ENCODE measurements at regions not wholly inside any gene's neighbourhood (a gene's known extent, or its start where the extent isn't known, plus 50 kb on each side); places are given as distances from the start of the nearest gene placed in this dataset.

GRCh38 chr3:66561367-66561766 lies 60.5 kb upstream of the LRIG1 start:
- TF ChIP-seq EP300 (IDR thresholded peaks at IDR 0.05) = no peak
- TF ChIP-seq POLR2A (IDR thresholded peaks at IDR 0.05) = no peak
- TF ChIP-seq POLR2AphosphoS5 (IDR thresholded peaks at IDR 0.05) = no peak
- TF ChIP-seq, protein P1, sequence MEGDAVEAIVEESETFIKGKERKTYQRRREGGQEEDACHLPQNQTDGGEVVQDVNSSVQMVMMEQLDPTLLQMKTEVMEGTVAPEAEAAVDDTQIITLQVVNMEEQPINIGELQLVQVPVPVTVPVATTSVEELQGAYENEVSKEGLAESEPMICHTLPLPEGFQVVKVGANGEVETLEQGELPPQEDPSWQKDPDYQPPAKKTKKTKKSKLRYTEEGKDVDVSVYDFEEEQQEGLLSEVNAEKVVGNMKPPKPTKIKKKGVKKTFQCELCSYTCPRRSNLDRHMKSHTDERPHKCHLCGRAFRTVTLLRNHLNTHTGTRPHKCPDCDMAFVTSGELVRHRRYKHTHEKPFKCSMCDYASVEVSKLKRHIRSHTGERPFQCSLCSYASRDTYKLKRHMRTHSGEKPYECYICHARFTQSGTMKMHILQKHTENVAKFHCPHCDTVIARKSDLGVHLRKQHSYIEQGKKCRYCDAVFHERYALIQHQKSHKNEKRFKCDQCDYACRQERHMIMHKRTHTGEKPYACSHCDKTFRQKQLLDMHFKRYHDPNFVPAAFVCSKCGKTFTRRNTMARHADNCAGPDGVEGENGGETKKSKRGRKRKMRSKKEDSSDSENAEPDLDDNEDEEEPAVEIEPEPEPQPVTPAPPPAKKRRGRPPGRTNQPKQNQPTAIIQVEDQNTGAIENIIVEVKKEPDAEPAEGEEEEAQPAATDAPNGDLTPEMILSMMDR (IDR thresholded peaks at IDR 0.05) = no peak
- Histone ChIP-seq H3K27ac (no peak overlapping the region), H3K9me3 (peaks cover 0 to 7% (median 0%) of the 10 kb centered on the region in 4 donors), H3K27me3 (no peaks in the 10 kb centered on the region), H3K4me1 (no peaks in the 10 kb centered on the region), H3K4me3 (no peak overlapping the region), H3K36me3 (no peaks in the 10 kb centered on the region)
- DNase-seq = no peak
- ATAC-seq (ENCODE audit: low FRiP score in 2 of 2) = no peak

- H3K9me3 ChIP-seq = no peaks in the 10 kb centered on the region
- H3K4me3 ChIP-seq = no peak overlapping the region
- TF ChIP-seq, protein P1 (IDR thresholded peaks at IDR 0.05) = no peak
- TF ChIP-seq POLR2A (IDR thresholded peaks at IDR 0.05) = no peak
- no peak for TF ChIP-seq POLR2AphosphoS5 (IDR thresholded peaks at IDR 0.05)
- no peak for ATAC-seq (ENCODE audit: low FRiP score in 2 of 2)
- no peaks in the 10 kb centered on the region for H3K4me1 ChIP-seq
- WGBS, 2 donors = 73 to 79% methylated on average over 3 of the region's 3 CpGs
- no peaks in the 10 kb centered on the region for H3K36me3 ChIP-seq
- DNase-seq = no peak
- H3K27me3 ChIP-seq = no peaks in the 10 kb centered on the region
- no peak overlapping the region for H3K27ac ChIP-seq
Measured at GRCh38 chr3:66565301-66565700, 64.5 kb upstream of the LRIG1 start.

DNA sequence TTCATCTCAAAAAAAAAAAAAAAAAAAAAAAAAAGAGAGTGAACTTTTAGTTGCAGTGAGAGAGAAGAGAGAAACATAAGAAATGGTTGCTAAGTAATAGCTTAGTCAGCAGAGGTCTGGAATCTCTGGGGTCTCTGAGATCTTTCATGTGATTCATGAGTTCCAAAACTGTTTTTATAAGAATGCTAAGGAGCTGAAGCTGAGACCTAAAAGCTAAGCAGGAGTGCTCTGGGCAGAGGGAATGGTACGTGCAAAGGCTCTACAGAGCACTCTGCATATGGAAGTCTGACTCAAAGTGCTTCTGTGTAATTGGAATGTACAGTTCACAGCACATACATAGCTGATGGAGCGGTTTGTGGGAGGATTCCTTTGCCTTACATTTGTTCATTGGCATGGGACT lies 66.3 kb upstream of the LRIG1 start:
- WGBS, 2 donors = 89% methylated on average over 2 of the region's 2 CpGs
- Histone ChIP-seq H3K27ac (no peak overlapping the region), H3K36me3 (no peaks in the 10 kb centered on the region), H3K9me3 (no peaks in the 10 kb centered on the region), H3K27me3 (no peaks in the 10 kb centered on the region), H3K4me1 (no peaks in the 10 kb centered on the region), H3K4me3 (no peak overlapping the region)
- ATAC-seq (ENCODE audit: low FRiP score in 2 of 2) = no peak
- DNase-seq = no peak
- TF ChIP-seq, protein P1 (IDR thresholded peaks at IDR 0.05) = no peak
- TF ChIP-seq EP300 (IDR thresholded peaks at IDR 0.05) (no peak), POLR2A (IDR thresholded peaks at IDR 0.05) (no peak), POLR2AphosphoS5 (IDR thresholded peaks at IDR 0.05) (no peak)

DNA sequence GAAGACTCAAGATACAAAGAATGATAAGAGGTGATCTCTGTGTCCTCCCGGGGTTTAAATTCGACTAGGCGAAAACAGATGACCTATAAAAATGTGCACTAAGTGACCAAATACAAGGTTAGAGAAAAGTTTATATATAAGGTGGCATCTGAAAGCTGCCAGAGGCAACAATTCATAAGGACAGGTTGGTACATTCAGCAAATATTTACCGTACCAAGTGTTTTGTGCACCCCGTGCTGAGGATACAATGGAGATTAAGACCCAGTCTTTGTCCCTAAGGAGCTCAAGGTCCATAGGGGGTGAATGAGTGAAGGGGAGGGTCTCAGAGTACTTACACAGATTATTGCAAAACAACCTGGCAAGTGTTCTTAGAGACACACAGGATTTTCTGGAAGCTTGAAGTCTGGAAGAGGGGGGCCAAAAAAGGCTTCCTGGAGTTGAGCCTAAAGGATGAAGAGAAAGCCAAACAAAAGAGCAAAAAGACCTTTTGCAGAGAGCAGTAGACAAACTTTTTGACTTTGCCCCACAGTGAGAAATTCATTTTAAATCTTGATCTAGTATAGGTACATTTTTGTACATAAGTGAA lies 71.4 kb upstream of the LRIG1 start:
- 70% methylated on average over 5 of the region's 5 CpGs for WGBS, 2 donors
- DNase-seq = no peak
- H3K27me3 ChIP-seq = no peaks in the 10 kb centered on the region
- no peaks in the 10 kb centered on the region for H3K9me3 ChIP-seq
- TF ChIP-seq EP300 (IDR thresholded peaks at IDR 0.05) (no peak), POLR2AphosphoS5 (IDR thresholded peaks at IDR 0.05) (no peak), POLR2A (IDR thresholded peaks at IDR 0.05) (no peak)
- TF ChIP-seq, protein P1 (IDR thresholded peaks at IDR 0.05) = no peak
- H3K4me1 ChIP-seq = no peaks in the 10 kb centered on the region
- ATAC-seq (ENCODE audit: low FRiP score in 2 of 2) = no peak
- no peak overlapping the region for H3K27ac ChIP-seq
- no peak overlapping the region for H3K4me3 ChIP-seq
- H3K36me3 ChIP-seq = no peaks in the 10 kb centered on the region

GRCh38 chr3:66572938-66573710 lies 72.3 kb upstream of the LRIG1 start:
- ATAC-seq (ENCODE audit: low FRiP score in 2 of 2) (no peak), DNase-seq (no peak)
- no peaks in the 10 kb centered on the region for H3K9me3 ChIP-seq
- H3K4me1 ChIP-seq = no peaks in the 10 kb centered on the region
- H3K27ac ChIP-seq = no peak overlapping the region
- no peak overlapping the region for H3K4me3 ChIP-seq
- H3K27me3 ChIP-seq = no peaks in the 10 kb centered on the region
- TF ChIP-seq EP300 (IDR thresholded peaks at IDR 0.05) = no peak
- no peak for TF ChIP-seq POLR2AphosphoS5 (IDR thresholded peaks at IDR 0.05)
- TF ChIP-seq, protein P1 (IDR thresholded peaks at IDR 0.05) = no peak
- no peak for TF ChIP-seq POLR2A (IDR thresholded peaks at IDR 0.05)
- 69 to 71% methylated on average over 14 of the region's 14 CpGs for WGBS, 2 donors
- no peaks in the 10 kb centered on the region for H3K36me3 ChIP-seq
